Right lobe of liver (tissue), 4 donors: ENCODE measurements at regions not wholly inside any gene's neighbourhood (a gene's known extent, or its start where the extent isn't known, plus 50 kb on each side); places are given as distances from the start of the nearest gene placed in this dataset.

Experiments used
- POLR2A ChIP-seq: fragments of 450-650 bp; IDR thresholded peaks from one replicate; pipeline ENCODE4 v1.6.1; 2017; ENCODE audit warnings: antibody characterized with exemption, mild to moderate bottlenecking
- TF ChIP-seq, protein P1 (sequence below), 4 donors: fragments of 200-600 bp in 3 of 4; fragments of 450-650 bp in 1 of 4; IDR thresholded peaks; one replicate each; pipeline versions ENCODE4 v1.5.1 to v1.8.0; 2016 to 2022; ENCODE audit warnings: antibody characterized with exemption in 4 of 4, mild to moderate bottlenecking in 2 of 4
- donor health status: DM: no; HTN: no; CAD: no.
- donor health status: DM: no; HTN: no; CAD: no.
- donor health status: DM: no; HTN: yes; CAD: no.

DNA sequence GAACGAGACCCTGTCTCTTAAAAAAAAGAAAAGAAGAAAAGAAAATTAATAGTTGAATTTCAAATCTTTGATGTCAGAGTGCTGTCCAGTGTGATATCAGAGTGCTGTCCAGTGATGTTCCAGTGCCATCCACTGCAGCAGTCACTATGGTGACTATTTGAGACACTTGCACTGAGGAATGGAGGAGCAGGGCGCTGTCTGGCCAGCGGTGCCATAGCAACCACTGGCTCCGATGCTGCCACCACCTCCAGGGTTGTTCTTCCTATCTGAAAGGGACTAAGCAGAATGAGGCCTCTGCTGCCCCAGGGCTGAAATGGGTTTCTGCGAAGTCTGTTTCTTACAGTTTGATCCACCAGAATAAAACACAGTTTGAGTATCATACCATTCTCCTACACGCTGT, 272.9 kb downstream of the NUAK1 start:
- TF ChIP-seq, protein P1, sequence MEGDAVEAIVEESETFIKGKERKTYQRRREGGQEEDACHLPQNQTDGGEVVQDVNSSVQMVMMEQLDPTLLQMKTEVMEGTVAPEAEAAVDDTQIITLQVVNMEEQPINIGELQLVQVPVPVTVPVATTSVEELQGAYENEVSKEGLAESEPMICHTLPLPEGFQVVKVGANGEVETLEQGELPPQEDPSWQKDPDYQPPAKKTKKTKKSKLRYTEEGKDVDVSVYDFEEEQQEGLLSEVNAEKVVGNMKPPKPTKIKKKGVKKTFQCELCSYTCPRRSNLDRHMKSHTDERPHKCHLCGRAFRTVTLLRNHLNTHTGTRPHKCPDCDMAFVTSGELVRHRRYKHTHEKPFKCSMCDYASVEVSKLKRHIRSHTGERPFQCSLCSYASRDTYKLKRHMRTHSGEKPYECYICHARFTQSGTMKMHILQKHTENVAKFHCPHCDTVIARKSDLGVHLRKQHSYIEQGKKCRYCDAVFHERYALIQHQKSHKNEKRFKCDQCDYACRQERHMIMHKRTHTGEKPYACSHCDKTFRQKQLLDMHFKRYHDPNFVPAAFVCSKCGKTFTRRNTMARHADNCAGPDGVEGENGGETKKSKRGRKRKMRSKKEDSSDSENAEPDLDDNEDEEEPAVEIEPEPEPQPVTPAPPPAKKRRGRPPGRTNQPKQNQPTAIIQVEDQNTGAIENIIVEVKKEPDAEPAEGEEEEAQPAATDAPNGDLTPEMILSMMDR (IDR thresholded peaks at IDR 0.05): no peak
- no peak for TF ChIP-seq POLR2A
